ENCODE measurements at regions not wholly inside any gene's neighbourhood (a gene's known extent, or its start where the extent isn't known, plus 50 kb on each side); places are given as distances from the start of the nearest gene placed in this dataset.

- no TSS peak for BruUV-seq (replicated peaks)
- intact Hi-C loops (cut with micrococcal nuclease; ENCODE audit: unreplicated experiment) (no loop called here), in situ Hi-C loops (cut with HindIII; ENCODE audit: extremely low pct_ligation_motif_present, low pct_unique_long_range_greater_than_20kb) (no loop called here)
- Histone ChIP-seq H2AFZ (ENCODE audit: low read length) (no peak overlapping the region), H3K4me1 (ENCODE audit: insufficient read depth, low read length) (peaks cover 8% of the 10 kb centered on the region; the same call in 1 of the 2 replicates), H3K79me2 (ENCODE audit: insufficient read depth, low read length) (no peaks in the 10 kb centered on the region), H3K9ac (ENCODE audit: insufficient read depth, low read depth, low read length) (no peak overlapping the region), H3K36me3 (replicated peaks in 1 of 2; ENCODE audit: control insufficient read depth in 1 of 2, insufficient read depth in 2 of 2, low read length in 2 of 2) (no peaks in the 10 kb centered on the region), H3K27ac (ENCODE audit: extremely low read length, insufficient read depth, low read length) (no peak overlapping the region), H3K27me3 (ENCODE audit: control insufficient read depth in 1 of 2, insufficient read depth in 2 of 2, low read length in 2 of 2) (no peaks in the 10 kb centered on the region), H3K4me3 (replicated peaks in 1 of 3; ENCODE audit: insufficient read depth in 1 of 3, low read depth in 2 of 3, low read length in 3 of 3) (no peak overlapping the region), H3K4me2 (ENCODE audit: low read depth, low read length) (no peak overlapping the region), H3K9me3 (ENCODE audit: low read length) (no peaks in the 10 kb centered on the region), H4K20me1 (ENCODE audit: insufficient read depth, low read length) (no peaks in the 10 kb centered on the region)
- no peak for ATAC-seq
- no peak for DNase-seq (ENCODE audit: low spot score)
- ChIA-PET CTCF (ENCODE audit: low intra/inter-chr PET ratio, low total read pairs) (no interaction called here), POLR2A (no interaction called here)
- TF ChIP-seq ZNF496 (CRISPR knock-in tag; IDR thresholded peaks at IDR 0.05; ENCODE audit: insufficient replicate concordance) (no peak), KAT7 (CRISPR knock-in tag; IDR thresholded peaks at IDR 0.05; ENCODE audit: borderline replicate concordance) (no peak), ZBTB38 (CRISPR knock-in tag; IDR thresholded peaks at IDR 0.05) (no peak), CSRNP2 (CRISPR knock-in tag; conservative IDR thresholded peaks at IDR 0.05; ENCODE audit: low read depth) (no peak), ZXDC (CRISPR knock-in tag; IDR thresholded peaks at IDR 0.05) (no peak), TAF1 (CRISPR knock-in tag; IDR thresholded peaks at IDR 0.05) (no peak), FOXK2 (IDR thresholded peaks at IDR 0.05) (no peak)
- TF ChIP-seq, protein P1, sequence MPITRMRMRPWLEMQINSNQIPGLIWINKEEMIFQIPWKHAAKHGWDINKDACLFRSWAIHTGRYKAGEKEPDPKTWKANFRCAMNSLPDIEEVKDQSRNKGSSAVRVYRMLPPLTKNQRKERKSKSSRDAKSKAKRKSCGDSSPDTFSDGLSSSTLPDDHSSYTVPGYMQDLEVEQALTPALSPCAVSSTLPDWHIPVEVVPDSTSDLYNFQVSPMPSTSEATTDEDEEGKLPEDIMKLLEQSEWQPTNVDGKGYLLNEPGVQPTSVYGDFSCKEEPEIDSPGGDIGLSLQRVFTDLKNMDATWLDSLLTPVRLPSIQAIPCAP (CRISPR knock-in tag; IDR thresholded peaks at IDR 0.05; ENCODE audit: low read depth), result no peak
- TF ChIP-seq, protein P2, sequence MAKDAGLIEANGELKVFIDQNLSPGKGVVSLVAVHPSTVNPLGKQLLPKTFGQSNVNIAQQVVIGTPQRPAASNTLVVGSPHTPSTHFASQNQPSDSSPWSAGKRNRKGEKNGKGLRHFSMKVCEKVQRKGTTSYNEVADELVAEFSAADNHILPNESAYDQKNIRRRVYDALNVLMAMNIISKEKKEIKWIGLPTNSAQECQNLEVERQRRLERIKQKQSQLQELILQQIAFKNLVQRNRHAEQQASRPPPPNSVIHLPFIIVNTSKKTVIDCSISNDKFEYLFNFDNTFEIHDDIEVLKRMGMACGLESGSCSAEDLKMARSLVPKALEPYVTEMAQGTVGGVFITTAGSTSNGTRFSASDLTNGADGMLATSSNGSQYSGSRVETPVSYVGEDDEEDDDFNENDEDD (CRISPR knock-in tag; IDR thresholded peaks at IDR 0.05; ENCODE audit: borderline replicate concordance), result no peak
- TF ChIP-seq, protein P3, sequence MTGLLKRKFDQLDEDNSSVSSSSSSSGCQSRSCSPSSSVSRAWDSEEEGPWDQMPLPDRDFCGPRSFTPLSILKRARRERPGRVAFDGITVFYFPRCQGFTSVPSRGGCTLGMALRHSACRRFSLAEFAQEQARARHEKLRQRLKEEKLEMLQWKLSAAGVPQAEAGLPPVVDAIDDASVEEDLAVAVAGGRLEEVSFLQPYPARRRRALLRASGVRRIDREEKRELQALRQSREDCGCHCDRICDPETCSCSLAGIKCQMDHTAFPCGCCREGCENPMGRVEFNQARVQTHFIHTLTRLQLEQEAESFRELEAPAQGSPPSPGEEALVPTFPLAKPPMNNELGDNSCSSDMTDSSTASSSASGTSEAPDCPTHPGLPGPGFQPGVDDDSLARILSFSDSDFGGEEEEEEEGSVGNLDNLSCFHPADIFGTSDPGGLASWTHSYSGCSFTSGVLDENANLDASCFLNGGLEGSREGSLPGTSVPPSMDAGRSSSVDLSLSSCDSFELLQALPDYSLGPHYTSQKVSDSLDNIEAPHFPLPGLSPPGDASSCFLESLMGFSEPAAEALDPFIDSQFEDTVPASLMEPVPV (CRISPR knock-in tag; IDR thresholded peaks at IDR 0.05), result no peak
- WGBS (ENCODE audit: low lambda C conversion rate), result 45% methylated on average over 6 of the region's 6 CpGs
- no peak for FAIRE-seq
These were observed 148.0 kb upstream of the JADE1 start for GRCh38 chr4:128661479-128661878.

All from HepG2 (cell line).